GM12892 (cell line): ENCODE measurements at regions not wholly inside any gene's neighbourhood (a gene's known extent, or its start where the extent isn't known, plus 50 kb on each side); places are given as distances from the start of the nearest gene placed in this dataset.

ENCODE experiments used
- POLR2A ChIP-seq: IDR thresholded peaks from 2 replicates; pipeline ENCODE4 v1.6.1; 2011; ENCODE audit warnings: low read depth, low read length, control low read depth
- POLR2AphosphoS5 ChIP-seq: IDR thresholded peaks from 2 replicates; pipeline ENCODE4 v1.6.1; 2011; ENCODE audit warnings: low read depth, low read length, control low read depth

DNA sequence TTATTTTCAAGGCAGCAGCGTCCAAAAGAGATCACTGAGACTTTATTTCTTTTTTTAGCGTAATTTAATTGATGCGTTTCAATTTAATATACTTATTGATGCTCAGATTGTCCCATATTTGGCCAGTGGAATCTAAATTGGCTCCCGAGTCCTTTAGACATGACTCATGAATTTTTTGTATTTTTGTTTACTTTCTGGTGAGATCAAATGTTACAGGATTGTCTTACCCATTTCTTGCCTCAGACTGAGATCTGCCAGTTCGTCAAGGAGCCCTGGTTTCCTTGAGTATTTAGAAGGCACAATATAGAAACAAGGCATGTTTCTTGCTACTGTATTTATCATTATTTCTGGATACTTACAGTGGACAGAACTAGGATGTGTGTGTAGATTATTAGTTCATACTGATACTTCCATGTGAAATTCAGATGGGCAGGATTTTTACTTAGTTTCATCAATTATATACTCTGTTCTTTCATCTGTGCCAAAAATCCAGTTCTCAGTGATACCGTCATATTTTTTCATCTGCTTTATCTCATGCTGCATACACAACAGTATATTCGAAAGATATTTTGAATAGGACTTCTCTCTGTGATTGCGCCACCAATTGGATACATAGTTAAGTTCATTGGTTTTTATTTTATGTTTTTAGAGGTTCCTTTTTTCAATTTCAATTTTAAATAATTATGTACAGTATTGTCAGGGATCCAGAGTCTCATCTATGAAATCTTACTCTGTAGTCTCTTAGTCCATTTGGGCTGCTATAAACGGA is 436.9 kb upstream of the C2CD4B start:
- TF ChIP-seq POLR2A, result no peak
- TF ChIP-seq POLR2AphosphoS5, result no peak
